HEK293T (cell line): ENCODE measurements at regions not wholly inside any gene's neighbourhood (a gene's known extent, or its start where the extent isn't known, plus 50 kb on each side); places are given as distances from the start of the nearest gene placed in this dataset.

Source experiments
- ARNT ChIP-seq: fragments of 450-650 bp; IDR thresholded peaks from 2 replicates; pipeline ENCODE4 v1.6.1; 2017; ENCODE audit warnings: mild to moderate bottlenecking
- FOXA1 ChIP-seq: fragments of 450-650 bp; IDR thresholded peaks from 2 replicates; pipeline ENCODE4 v1.6.1; 2016; ENCODE audit warnings: mild to moderate bottlenecking
- L3MBTL2 ChIP-seq: fragments of 450-650 bp; conservative IDR thresholded peaks from 2 replicates; pipeline ENCODE4 v1.6.1; 2016; ENCODE audit warnings: mild to moderate bottlenecking
- NFRKB ChIP-seq: fragments of 450-650 bp; IDR thresholded peaks from 2 replicates; pipeline ENCODE4 v1.6.1; 2016; ENCODE audit warnings: mild to moderate bottlenecking, moderate library complexity
- SUZ12 ChIP-seq: fragments of 450-650 bp; IDR thresholded peaks from 2 replicates; pipeline ENCODE4 v1.6.1; 2016; ENCODE audit warnings: mild to moderate bottlenecking

- TF ChIP-seq ARNT (no peak), NFRKB (no peak), FOXA1 (no peak), SUZ12 (no peak), L3MBTL2 (no peak)
Observed at GRCh38 chr10:90644165-90644564, 213.7 kb downstream of the HTR7 start.
